GM10248 (cell line): ENCODE measurements at regions not wholly inside any gene's neighbourhood (a gene's known extent, or its start where the extent isn't known, plus 50 kb on each side); places are given as distances from the start of the nearest gene placed in this dataset.

Source experiments
- CTCF ChIA-PET: fragments of 300-600 bp; sonication (Branson Sonifier 250); formaldehyde crosslinking; extraction: SDS; loops from one replicate; lab custom pipeline; 2021; ENCODE audit warnings: antibody characterized with exemption; lab: Yijun Ruan, JAX
- POLR2A ChIA-PET: fragments of 350-650 bp; sonication (Branson Sonifier 250); formaldehyde crosslinking; extraction: SDS; loops from one replicate; lab custom pipeline; 2020; ENCODE audit warnings: antibody characterized with exemption; lab: Yijun Ruan, JAX
- DNase-seq: peaks from one replicate; pipeline ENCODE4 v3.0.0; 2012; ENCODE audit errors: extremely low spot score
- CTCF ChIP-seq: IDR thresholded peaks from 2 replicates; pipeline ENCODE4 v1.5.1; 2012; ENCODE audit warnings: mild to moderate bottlenecking, low read depth; ENCODE audit errors: extremely low read depth, missing control alignments, control extremely low read depth

GRCh38 chr14:84959851-84960520, 570.0 kb upstream of the FLRT2 start:
- DNase-seq = no peak
- TF ChIP-seq CTCF = no peak
- CTCF ChIA-PET = no interaction called here
- POLR2A ChIA-PET = no interaction called here

DNA sequence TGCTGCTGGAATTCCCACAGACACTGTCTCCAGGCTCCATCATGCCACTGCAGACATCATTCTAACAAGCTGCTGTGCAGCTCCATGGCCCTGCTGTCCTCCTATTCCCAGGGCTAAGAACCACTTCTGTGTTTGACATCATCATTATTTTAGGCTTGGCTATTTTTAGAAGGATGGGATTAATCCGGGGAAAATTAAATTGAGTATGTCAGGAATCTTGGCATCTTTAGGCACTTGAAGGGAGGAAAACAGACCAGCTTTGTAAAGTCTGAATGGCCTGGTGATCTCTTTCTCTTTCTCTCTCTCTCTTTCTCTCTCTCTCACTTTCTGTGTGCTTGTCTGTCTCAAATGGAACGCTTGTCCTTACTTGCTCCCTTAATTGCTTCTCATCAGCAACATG, 568.3 kb upstream of the FLRT2 start:
- CTCF ChIA-PET = no interaction called here
- TF ChIP-seq CTCF = no peak
- POLR2A ChIA-PET = no interaction called here
- no peak for DNase-seq

DNA sequence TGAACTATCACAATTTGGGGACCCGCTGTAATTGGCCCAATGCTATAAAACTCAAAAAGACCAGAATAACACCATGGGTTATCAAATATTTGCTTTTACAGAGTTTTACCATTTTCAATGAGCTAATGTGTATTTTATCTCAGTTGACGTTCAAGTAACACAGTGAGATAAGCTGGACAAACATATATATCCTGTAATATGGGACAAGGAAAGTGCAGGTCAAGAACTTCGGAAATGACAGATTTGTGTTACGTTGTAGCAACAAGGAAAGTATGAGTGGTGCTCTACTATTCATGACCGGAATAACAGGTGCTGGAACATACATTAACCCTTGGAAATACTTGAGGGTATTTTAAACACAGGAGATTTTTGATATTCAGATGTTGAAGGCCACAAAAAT, 566.4 kb upstream of the FLRT2 start:
- CTCF ChIA-PET = interaction anchor here (1.3 kb wide), 1 partner anchor 47 kb away, joined by 3 read pairs; no protein-coding TSS in a partner anchor
- TF ChIP-seq CTCF = no peak
- POLR2A ChIA-PET = no interaction called here
- DNase-seq = no peak

- no peak for DNase-seq
- no peak for TF ChIP-seq CTCF
- ChIA-PET POLR2A (no interaction called here), CTCF (no interaction called here)
Observed at GRCh38 chr14:84965279-84965678, 564.7 kb upstream of the FLRT2 start.

DNA sequence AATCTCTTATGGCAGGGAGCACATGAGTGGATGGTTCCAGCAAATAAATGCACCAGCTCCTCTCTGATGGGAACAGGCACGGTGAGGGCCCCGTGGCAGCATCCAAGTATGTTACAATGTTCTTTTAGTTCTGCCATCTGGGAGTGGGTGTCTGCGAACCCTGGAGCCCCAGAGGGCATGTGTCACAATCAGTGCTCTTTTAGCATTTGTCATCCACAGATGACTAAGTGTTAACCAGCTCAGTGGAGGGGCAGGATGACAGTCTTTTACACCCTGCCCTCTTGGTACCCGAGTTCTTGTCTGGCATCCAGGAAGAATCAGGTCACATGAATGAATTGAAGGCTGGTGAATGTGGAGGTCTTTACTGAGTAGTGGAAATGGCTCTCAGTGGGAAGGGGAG, 560.4 kb upstream of the FLRT2 start:
- no peak for TF ChIP-seq CTCF
- ChIA-PET POLR2A (no interaction called here), CTCF (no interaction called here)
- no peak for DNase-seq

- no peak for TF ChIP-seq CTCF
- DNase-seq = no peak
- POLR2A ChIA-PET = no interaction called here
- CTCF ChIA-PET = no interaction called here
Observed at GRCh38 chr14:84975241-84975902, 554.6 kb upstream of the FLRT2 start.
